SK-N-SH treated with all-trans-retinoic acid at 6 μM for 48 hours (cell line): ENCODE measurements at regions not wholly inside any gene's neighbourhood (a gene's known extent, or its start where the extent isn't known, plus 50 kb on each side); places are given as distances from the start of the nearest gene placed in this dataset.

Source experiments
- ATAC-seq: fragments of 200-7000 bp; cut with Tn5 transposase; 3 replicates; pipeline ENCODE4 v1.9.1; 2020; ENCODE audit warnings: mild to moderate bottlenecking, moderate library complexity
- ARNTL ChIP-seq: fragments of 450-650 bp; formaldehyde crosslinking; IDR thresholded peaks from 2 replicates; pipeline ENCODE4 v1.5.0; 2020; ENCODE audit warnings: low read depth, mild to moderate bottlenecking, moderate library complexity, borderline replicate concordance
- BACH2 ChIP-seq: fragments of 250-450 bp; sonication (Bioruptor Pico); IDR thresholded peaks from 2 replicates; pipeline ENCODE4 v1.9.0; 2021; ENCODE audit warnings: mild to moderate bottlenecking, borderline replicate concordance
- CREB5 ChIP-seq: fragments of 250-450 bp; sonication (Bioruptor Pico); IDR thresholded peaks from 2 replicates; pipeline ENCODE4 v1.5.1; 2020; ENCODE audit warnings: low read depth, mild to moderate bottlenecking, moderate library complexity
- CSDC2 ChIP-seq: fragments of 250-450 bp; sonication (Bioruptor Pico); IDR thresholded peaks from 2 replicates; pipeline ENCODE4 v1.5.0; 2020; ENCODE audit warnings: mild to moderate bottlenecking, moderate library complexity
- ESRRG ChIP-seq: fragments of 250-450 bp; sonication (Bioruptor Pico); IDR thresholded peaks from 2 replicates; pipeline ENCODE4 v1.6.1; 2021; ENCODE audit warnings: mild to moderate bottlenecking
- GLIS3 ChIP-seq: fragments of 250-450 bp; sonication (Bioruptor Pico); IDR thresholded peaks from 2 replicates; pipeline ENCODE4 v1.5.0; 2020; ENCODE audit warnings: mild to moderate bottlenecking, moderate library complexity
- ISL1 ChIP-seq: fragments of 250-450 bp; sonication (Bioruptor Pico); IDR thresholded peaks from 2 replicates; pipeline ENCODE4 v2.1.2; 2022; ENCODE audit warnings: mild to moderate bottlenecking, moderate library complexity
- OSR1 ChIP-seq: fragments of 250-450 bp; sonication (Bioruptor Pico); IDR thresholded peaks from 2 replicates; pipeline ENCODE4 v1.8.0; 2022; ENCODE audit warnings: moderate library complexity, mild to moderate bottlenecking, inconsistent platforms
- POU6F1 ChIP-seq: fragments of 250-450 bp; sonication (Bioruptor Pico); IDR thresholded peaks from 2 replicates; pipeline ENCODE4 v1.8.0; 2021; ENCODE audit warnings: low read depth, mild to moderate bottlenecking, moderate library complexity, borderline replicate concordance
- SNAI2 ChIP-seq: fragments of 250-450 bp; sonication (Bioruptor Pico); IDR thresholded peaks from 2 replicates; pipeline ENCODE4 v1.5.0; 2020; ENCODE audit warnings: mild to moderate bottlenecking, moderate library complexity
- TCF4 ChIP-seq: fragments of 250-450 bp; sonication (Bioruptor Pico); IDR thresholded peaks from 2 replicates; pipeline ENCODE4 v1.8.0; 2021; ENCODE audit warnings: mild to moderate bottlenecking, moderate library complexity, borderline replicate concordance
- TOX ChIP-seq: fragments of 250-450 bp; sonication (Bioruptor Pico); IDR thresholded peaks from 2 replicates; pipeline ENCODE4 v1.8.0; 2021; ENCODE audit warnings: mild to moderate bottlenecking, moderate library complexity, borderline replicate concordance
- ZC3H10 ChIP-seq: fragments of 250-450 bp; sonication (Bioruptor Pico); IDR thresholded peaks from 2 replicates; pipeline ENCODE4 v1.5.1; 2021; ENCODE audit warnings: mild to moderate bottlenecking, moderate library complexity
- ZFP3 ChIP-seq: fragments of 250-450 bp; sonication (Bioruptor Pico); IDR thresholded peaks from 2 replicates; pipeline ENCODE4 v1.5.0; 2020; ENCODE audit warnings: mild to moderate bottlenecking, moderate library complexity
- ZFP30 ChIP-seq: fragments of 450-650 bp; formaldehyde crosslinking; IDR thresholded peaks from 2 replicates; pipeline ENCODE4 v1.5.0; 2022; ENCODE audit warnings: mild to moderate bottlenecking, moderate library complexity
- ZNF565 ChIP-seq: fragments of 450-650 bp; formaldehyde crosslinking; conservative IDR thresholded peaks from 2 replicates; pipeline ENCODE4 v1.5.0; 2020; ENCODE audit warnings: low read depth, mild to moderate bottlenecking, moderate library complexity
- ZNF70 ChIP-seq: fragments of 450-650 bp; formaldehyde crosslinking; IDR thresholded peaks from 2 replicates; pipeline ENCODE4 v1.5.0; 2020; ENCODE audit warnings: mild to moderate bottlenecking, moderate library complexity
- ZNF8 ChIP-seq: fragments of 450-650 bp; formaldehyde crosslinking; IDR thresholded peaks from 2 replicates; pipeline ENCODE4 v1.5.0; 2020; ENCODE audit warnings: mild to moderate bottlenecking, moderate library complexity
- TF ChIP-seq, protein P1 (sequence below): fragments of 250-450 bp; sonication (Bioruptor Pico); IDR thresholded peaks from 2 replicates; pipeline ENCODE4 v1.5.1; 2021; ENCODE audit warnings: mild to moderate bottlenecking, moderate library complexity
- TF ChIP-seq, protein P2 (sequence below): fragments of 250-450 bp; sonication (Bioruptor Pico); IDR thresholded peaks from 2 replicates; pipeline ENCODE4 v1.8.0; 2020; ENCODE audit warnings: mild to moderate bottlenecking, moderate library complexity, borderline replicate concordance

- peak; percentile 13; the same call in 2 of the 3 replicates for ATAC-seq
- TF ChIP-seq GLIS3 (CRISPR knock-in tag) (no peak), BACH2 (CRISPR knock-in tag) (no peak), POU6F1 (CRISPR knock-in tag) (no peak), TOX (CRISPR knock-in tag) (no peak), ISL1 (no peak), CREB5 (CRISPR knock-in tag) (no peak), ZC3H10 (no peak), CSDC2 (no peak), ZFP30 (CRISPR knock-in tag) (no peak), ZNF565 (CRISPR knock-in tag) (no peak), ZFP3 (CRISPR knock-in tag) (no peak), ESRRG (CRISPR knock-in tag) (no peak), SNAI2 (CRISPR knock-in tag) (no peak), ZNF70 (CRISPR knock-in tag) (no peak)
- TF ChIP-seq, protein P1, sequence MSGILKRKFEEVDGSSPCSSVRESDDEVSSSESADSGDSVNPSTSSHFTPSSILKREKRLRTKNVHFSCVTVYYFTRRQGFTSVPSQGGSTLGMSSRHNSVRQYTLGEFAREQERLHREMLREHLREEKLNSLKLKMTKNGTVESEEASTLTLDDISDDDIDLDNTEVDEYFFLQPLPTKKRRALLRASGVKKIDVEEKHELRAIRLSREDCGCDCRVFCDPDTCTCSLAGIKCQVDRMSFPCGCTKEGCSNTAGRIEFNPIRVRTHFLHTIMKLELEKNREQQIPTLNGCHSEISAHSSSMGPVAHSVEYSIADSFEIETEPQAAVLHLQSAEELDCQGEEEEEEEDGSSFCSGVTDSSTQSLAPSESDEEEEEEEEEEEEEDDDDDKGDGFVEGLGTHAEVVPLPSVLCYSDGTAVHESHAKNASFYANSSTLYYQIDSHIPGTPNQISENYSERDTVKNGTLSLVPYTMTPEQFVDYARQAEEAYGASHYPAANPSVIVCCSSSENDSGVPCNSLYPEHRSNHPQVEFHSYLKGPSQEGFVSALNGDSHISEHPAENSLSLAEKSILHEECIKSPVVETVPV: no peak
- TF ChIP-seq, protein P2, sequence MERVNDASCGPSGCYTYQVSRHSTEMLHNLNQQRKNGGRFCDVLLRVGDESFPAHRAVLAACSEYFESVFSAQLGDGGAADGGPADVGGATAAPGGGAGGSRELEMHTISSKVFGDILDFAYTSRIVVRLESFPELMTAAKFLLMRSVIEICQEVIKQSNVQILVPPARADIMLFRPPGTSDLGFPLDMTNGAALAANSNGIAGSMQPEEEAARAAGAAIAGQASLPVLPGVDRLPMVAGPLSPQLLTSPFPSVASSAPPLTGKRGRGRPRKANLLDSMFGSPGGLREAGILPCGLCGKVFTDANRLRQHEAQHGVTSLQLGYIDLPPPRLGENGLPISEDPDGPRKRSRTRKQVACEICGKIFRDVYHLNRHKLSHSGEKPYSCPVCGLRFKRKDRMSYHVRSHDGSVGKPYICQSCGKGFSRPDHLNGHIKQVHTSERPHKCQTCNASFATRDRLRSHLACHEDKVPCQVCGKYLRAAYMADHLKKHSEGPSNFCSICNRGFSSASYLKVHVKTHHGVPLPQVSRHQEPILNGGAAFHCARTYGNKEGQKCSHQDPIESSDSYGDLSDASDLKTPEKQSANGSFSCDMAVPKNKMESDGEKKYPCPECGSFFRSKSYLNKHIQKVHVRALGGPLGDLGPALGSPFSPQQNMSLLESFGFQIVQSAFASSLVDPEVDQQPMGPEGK (CRISPR knock-in tag): no peak
- TF ChIP-seq, all 23 proteins: peak for 0
Observed at GRCh38 chr9:115668521-115668920, 485.1 kb upstream of the PAPPA start.

- TF ChIP-seq TCF4 (CRISPR knock-in tag) (no peak), SNAI2 (CRISPR knock-in tag) (no peak)
- TF ChIP-seq, protein P2 (CRISPR knock-in tag): no peak
- ATAC-seq: no peak
Observed at GRCh38 chr9:115671236-115671962, 482.2 kb upstream of the PAPPA start.

GRCh38 chr9:115671963-115672305, 481.7 kb upstream of the PAPPA start:
- no peak for ATAC-seq
- TF ChIP-seq SNAI2 (CRISPR knock-in tag): no peak
- TF ChIP-seq ISL1: no peak
- TF ChIP-seq BACH2 (CRISPR knock-in tag): no peak
- TF ChIP-seq ZNF565 (CRISPR knock-in tag): no peak
- TF ChIP-seq ARNTL (CRISPR knock-in tag): no peak
- TF ChIP-seq ZC3H10: no peak
- no peak for TF ChIP-seq GLIS3 (CRISPR knock-in tag)
- TF ChIP-seq ZNF8 (CRISPR knock-in tag): no peak
- no peak for TF ChIP-seq TOX (CRISPR knock-in tag)
- no peak for TF ChIP-seq ZFP30 (CRISPR knock-in tag)
- TF ChIP-seq, protein P1: no peak
- no peak for TF ChIP-seq CREB5 (CRISPR knock-in tag)
- TF ChIP-seq TCF4 (CRISPR knock-in tag): no peak
- no peak for TF ChIP-seq OSR1
- TF ChIP-seq, protein P2 (CRISPR knock-in tag): no peak
- TF ChIP-seq ZFP3 (CRISPR knock-in tag): no peak
- TF ChIP-seq ZNF70 (CRISPR knock-in tag): no peak
